Ovary (tissue), 3 donors: ENCODE measurements at regions not wholly inside any gene's neighbourhood (a gene's known extent, or its start where the extent isn't known, plus 50 kb on each side); places are given as distances from the start of the nearest gene placed in this dataset.

ENCODE experiments used
- EP300 ChIP-seq: sonication (generic); formaldehyde crosslinking; IDR thresholded peaks from one replicate; pipeline ENCODE4 v1.6.1; 2017; ENCODE audit warnings: antibody characterized with exemption
- POLR2A ChIP-seq: fragments of 450-650 bp; IDR thresholded peaks from one replicate; pipeline ENCODE4 v1.6.1; 2017; ENCODE audit warnings: antibody characterized with exemption, mild to moderate bottlenecking, moderate library complexity
- TF ChIP-seq, protein P1 (sequence below), 3 donors: fragments of 450-650 bp in 2 of 3; fragments of 200-600 bp in 1 of 3; IDR thresholded peaks; one replicate each; pipeline versions ENCODE4 v1.5.1 to v1.8.0; 2016 to 2022; ENCODE audit warnings: antibody characterized with exemption in 3 of 3, mild to moderate bottlenecking in 1 of 3
- donor health status: DM: no; HTN: no; CAD: no.

DNA sequence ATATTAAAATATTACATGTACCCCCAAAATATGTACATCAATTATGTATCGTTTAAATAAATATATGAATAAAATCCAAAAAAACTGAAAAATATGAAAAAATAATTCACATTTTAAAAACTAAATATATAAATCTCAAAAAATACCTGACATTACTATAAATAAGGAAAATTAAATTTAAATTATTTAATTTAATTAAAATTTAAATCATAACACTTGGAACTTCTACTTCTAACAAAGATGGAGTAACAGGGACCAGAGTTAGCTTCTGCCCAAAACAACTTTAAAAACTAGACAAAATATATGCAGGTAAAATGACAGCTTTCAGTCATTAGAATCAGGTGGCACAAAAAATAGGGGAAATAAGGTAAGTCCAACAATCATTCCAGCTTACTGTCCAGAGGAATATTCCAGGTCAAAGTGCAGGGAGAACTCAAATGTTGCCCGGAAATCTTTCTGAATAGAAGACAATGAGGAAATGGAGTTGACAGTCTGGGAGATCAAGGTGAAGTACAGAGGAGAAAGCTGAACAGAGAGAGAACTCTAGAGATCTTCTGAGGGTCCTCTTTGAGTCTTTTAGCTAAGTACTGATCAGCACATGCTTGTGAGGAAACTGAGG lies 207.7 kb upstream of the ATP11B start:
- TF ChIP-seq, protein P1, sequence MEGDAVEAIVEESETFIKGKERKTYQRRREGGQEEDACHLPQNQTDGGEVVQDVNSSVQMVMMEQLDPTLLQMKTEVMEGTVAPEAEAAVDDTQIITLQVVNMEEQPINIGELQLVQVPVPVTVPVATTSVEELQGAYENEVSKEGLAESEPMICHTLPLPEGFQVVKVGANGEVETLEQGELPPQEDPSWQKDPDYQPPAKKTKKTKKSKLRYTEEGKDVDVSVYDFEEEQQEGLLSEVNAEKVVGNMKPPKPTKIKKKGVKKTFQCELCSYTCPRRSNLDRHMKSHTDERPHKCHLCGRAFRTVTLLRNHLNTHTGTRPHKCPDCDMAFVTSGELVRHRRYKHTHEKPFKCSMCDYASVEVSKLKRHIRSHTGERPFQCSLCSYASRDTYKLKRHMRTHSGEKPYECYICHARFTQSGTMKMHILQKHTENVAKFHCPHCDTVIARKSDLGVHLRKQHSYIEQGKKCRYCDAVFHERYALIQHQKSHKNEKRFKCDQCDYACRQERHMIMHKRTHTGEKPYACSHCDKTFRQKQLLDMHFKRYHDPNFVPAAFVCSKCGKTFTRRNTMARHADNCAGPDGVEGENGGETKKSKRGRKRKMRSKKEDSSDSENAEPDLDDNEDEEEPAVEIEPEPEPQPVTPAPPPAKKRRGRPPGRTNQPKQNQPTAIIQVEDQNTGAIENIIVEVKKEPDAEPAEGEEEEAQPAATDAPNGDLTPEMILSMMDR (IDR thresholded peaks at IDR 0.05) = no peak
- TF ChIP-seq EP300 = no peak
- no peak for TF ChIP-seq POLR2A
